CD4-positive, alpha-beta memory T cell (primary cell): ENCODE measurements at regions not wholly inside any gene's neighbourhood (a gene's known extent, or its start where the extent isn't known, plus 50 kb on each side); places are given as distances from the start of the nearest gene placed in this dataset.
"Not testable (repeated sequence)": the region's sequence is repeated elsewhere in the genome, so short reads cannot be mapped to it uniquely, and the experiment has no call there.

Source experiments
- CTCF ChIA-PET: fragments of 350-600 bp; sonication (Branson Sonifier 250); formaldehyde crosslinking; loops from one replicate; lab custom pipeline; 2021; ENCODE audit warnings: inconsistent platforms; ENCODE audit not compliant: partially characterized antibody; lab: Charles Lee
- POLR2A ChIA-PET: fragments of 350-600 bp; sonication (Branson Sonifier 250); formaldehyde crosslinking; loops from one replicate; lab custom pipeline; 2021; ENCODE audit not compliant: partially characterized antibody; lab: Charles Lee
- DNase-seq, 5 donors: peaks; one replicate each; pipeline versions ENCODE4 v3.0.0 to v3.0.0-alpha.2; 2020 to 2022; ENCODE audit warnings: mixed read lengths in 1 of 5
- H3K27ac ChIP-seq: one replicate; pipeline ENCODE4 v1.7.0; 2013; ENCODE audit warnings: low read depth, low read length
- H3K27me3 ChIP-seq: 2 replicates; pipeline ENCODE4 v1.7.0; 2013; ENCODE audit warnings: mild to moderate bottlenecking, low read length, moderate library complexity; ENCODE audit not compliant: insufficient read depth
- H3K36me3 ChIP-seq: 2 replicates; pipeline ENCODE4 v1.7.0; 2013; ENCODE audit warnings: mild to moderate bottlenecking, low read length, moderate library complexity; ENCODE audit not compliant: insufficient read depth
- H3K4me1 ChIP-seq: 2 replicates; pipeline ENCODE4 v1.7.0; 2013; ENCODE audit warnings: mild to moderate bottlenecking, low read length, moderate library complexity; ENCODE audit not compliant: insufficient read depth
- H3K4me3 ChIP-seq, 2 donors: one replicate each; pipeline ENCODE4 v1.7.0; 2013; ENCODE audit warnings: low read length in 2 of 2, mild to moderate bottlenecking in 1 of 2
- H3K9me3 ChIP-seq, 2 donors: one replicate each; pipeline ENCODE4 v1.7.0; 2013; ENCODE audit warnings: low read length in 2 of 2, control low read depth in 1 of 2; ENCODE audit not compliant: control insufficient read depth in 1 of 2
- H3K27ac Mint-ChIP-seq, 7 donors: one replicate each; pipeline ENCODE4 v1.8.0; 2020 to 2021; ENCODE audit warnings: mixed read lengths in 7 of 7, mild to moderate bottlenecking in 6 of 7, inconsistent platforms in 3 of 7, moderate library complexity in 3 of 7
- H3K27me3 Mint-ChIP-seq, 2 donors: one replicate each; pipeline ENCODE4 v1.8.0; 2020 to 2021; ENCODE audit warnings: mixed read lengths in 2 of 2
- H3K36me3 Mint-ChIP-seq, 2 donors: one replicate each; pipeline ENCODE4 v1.8.0; 2020 to 2021; ENCODE audit warnings: mixed read lengths in 2 of 2, inconsistent platforms in 1 of 2, mild to moderate bottlenecking in 1 of 2
- H3K4me1 Mint-ChIP-seq, 4 donors: one replicate each; pipeline ENCODE4 v1.8.0; 2020 to 2021; ENCODE audit warnings: mixed read lengths in 4 of 4, mild to moderate bottlenecking in 1 of 4
- H3K4me3 Mint-ChIP-seq, 8 donors: one replicate each; pipeline ENCODE4 v1.8.0; 2020 to 2021; ENCODE audit warnings: mixed read lengths in 8 of 8, mild to moderate bottlenecking in 7 of 8, moderate library complexity in 6 of 8, inconsistent platforms in 3 of 8
- H3K9me3 Mint-ChIP-seq, 8 donors: one replicate each; pipeline ENCODE4 v1.8.0; 2020 to 2021; ENCODE audit warnings: mixed read lengths in 8 of 8, mild to moderate bottlenecking in 5 of 8, inconsistent platforms in 3 of 8, moderate library complexity in 1 of 8
- intact Hi-C: fragments of 100-400 bp; cut with micrococcal nuclease; formaldehyde crosslinking; loops from one replicate; pipeline ENCODE4 v1.15.1; 2023

GRCh38 chr5:156221816-156222215, 105.1 kb upstream of the SGCD start:
- Mint-ChIP-seq H3K27ac (no peak overlapping the region), H3K4me3 (no peak overlapping the region), H3K36me3 (no peaks in the 10 kb centered on the region), H3K27me3 (no peaks in the 10 kb centered on the region), H3K9me3 (no peaks in the 10 kb centered on the region), H3K4me1 (no peaks in the 10 kb centered on the region)
- no peaks in the 10 kb centered on the region for H3K27me3 ChIP-seq
- no peaks in the 10 kb centered on the region for H3K9me3 ChIP-seq
- no peaks in the 10 kb centered on the region for H3K36me3 ChIP-seq
- no peak overlapping the region for H3K27ac ChIP-seq
- intact Hi-C loops: no loop called here
- ChIA-PET POLR2A (no interaction called here), CTCF (no interaction called here)
- no peaks in the 10 kb centered on the region for H3K4me1 ChIP-seq
- no peak overlapping the region for H3K4me3 ChIP-seq
- no peak for DNase-seq

GRCh38 chr5:156223547-156223946, 103.4 kb upstream of the SGCD start:
- Mint-ChIP-seq H3K27ac (no peak overlapping the region), H3K36me3 (no peaks in the 10 kb centered on the region), H3K4me1 (no peaks in the 10 kb centered on the region), H3K4me3 (no peak overlapping the region), H3K27me3 (no peaks in the 10 kb centered on the region), H3K9me3 (no peaks in the 10 kb centered on the region)
- ChIA-PET CTCF (no interaction called here), POLR2A (no interaction called here)
- intact Hi-C loops: no loop called here
- H3K27ac ChIP-seq: no peak overlapping the region
- DNase-seq: no peak
- no peaks in the 10 kb centered on the region for H3K27me3 ChIP-seq
- no peak overlapping the region for H3K4me3 ChIP-seq
- no peaks in the 10 kb centered on the region for H3K4me1 ChIP-seq
- H3K9me3 ChIP-seq: no peaks in the 10 kb centered on the region
- H3K36me3 ChIP-seq: no peaks in the 10 kb centered on the region

- H3K27me3 ChIP-seq, H3K4me3 Mint-ChIP-seq, H3K36me3 ChIP-seq, H3K27ac ChIP-seq, H3K27me3 Mint-ChIP-seq, CTCF ChIA-PET, H3K27ac Mint-ChIP-seq, H3K36me3 Mint-ChIP-seq, DNase-seq, POLR2A ChIA-PET, H3K4me3 ChIP-seq, intact Hi-C loops, H3K9me3 ChIP-seq, H3K4me1 Mint-ChIP-seq, H3K9me3 Mint-ChIP-seq, H3K4me1 ChIP-seq: not testable (repeated sequence)
Observed at GRCh38 chr5:156226485-156226884, 100.5 kb upstream of the SGCD start.

GRCh38 chr5:156230887-156231286, 96.1 kb upstream of the SGCD start:
- H3K36me3 Mint-ChIP-seq: no peaks in the 10 kb centered on the region
- Histone ChIP-seq H3K27ac (no peak overlapping the region), H3K4me3 (no peak overlapping the region), H3K4me1 (no peaks in the 10 kb centered on the region), H3K9me3 (no peaks in the 10 kb centered on the region), H3K27me3 (no peaks in the 10 kb centered on the region), H3K36me3 (no peaks in the 10 kb centered on the region)
- no peaks in the 10 kb centered on the region for H3K4me1 Mint-ChIP-seq
- intact Hi-C loops: no loop called here
- H3K27ac Mint-ChIP-seq: no peak overlapping the region
- H3K9me3 Mint-ChIP-seq: peaks cover 0 to 6% (median 0%) of the 10 kb centered on the region in 8 donors
- POLR2A ChIA-PET: no interaction called here
- CTCF ChIA-PET: no interaction called here
- DNase-seq: no peak
- peaks cover 0 to 2% of the 10 kb centered on the region in 2 donors for H3K27me3 Mint-ChIP-seq
- H3K4me3 Mint-ChIP-seq: no peak overlapping the region

- POLR2A ChIA-PET: no interaction called here
- DNase-seq: no peak
- H3K27ac Mint-ChIP-seq: no peak overlapping the region
Observed at GRCh38 chr5:156232251-156232869, 94.6 kb upstream of the SGCD start.

GRCh38 chr5:156237361-156237760, 89.6 kb upstream of the SGCD start:
- H3K4me3 ChIP-seq: no peak overlapping the region
- H3K36me3 ChIP-seq: no peaks in the 10 kb centered on the region
- no peaks in the 10 kb centered on the region for H3K27me3 ChIP-seq
- CTCF ChIA-PET: no interaction called here
- H3K9me3 ChIP-seq: no peaks in the 10 kb centered on the region
- no peak for DNase-seq
- intact Hi-C loops: no loop called here
- no peaks in the 10 kb centered on the region for H3K27me3 Mint-ChIP-seq
- POLR2A ChIA-PET: no interaction called here
- no peaks in the 10 kb centered on the region for H3K4me1 ChIP-seq
- no peak overlapping the region for H3K4me3 Mint-ChIP-seq
- peaks cover 0 to 3% (median 0%) of the 10 kb centered on the region in 8 donors for H3K9me3 Mint-ChIP-seq
- no peak overlapping the region for H3K27ac ChIP-seq
- H3K4me1 Mint-ChIP-seq: no peaks in the 10 kb centered on the region
- no peak overlapping the region for H3K27ac Mint-ChIP-seq
- no peaks in the 10 kb centered on the region for H3K36me3 Mint-ChIP-seq

More at GRCh38 chr5:156232251-156232869, 94.6 kb upstream of the SGCD start:
- Histone ChIP-seq H3K4me1 (no peaks in the 10 kb centered on the region), H3K36me3 (no peaks in the 10 kb centered on the region), H3K4me3 (no peak overlapping the region), H3K27me3 (no peaks in the 10 kb centered on the region), H3K27ac (no peak overlapping the region), H3K9me3 (no peaks in the 10 kb centered on the region)
- no peaks in the 10 kb centered on the region for H3K4me1 Mint-ChIP-seq
- peaks cover 0 to 2% of the 10 kb centered on the region in 2 donors for H3K27me3 Mint-ChIP-seq
- intact Hi-C loops: no loop called here
- peaks cover 0 to 6% (median 0%) of the 10 kb centered on the region in 8 donors for H3K9me3 Mint-ChIP-seq
- CTCF ChIA-PET: no interaction called here
- H3K4me3 Mint-ChIP-seq: no peak overlapping the region
- no peaks in the 10 kb centered on the region for H3K36me3 Mint-ChIP-seq

- POLR2A ChIA-PET: no interaction called here
- CTCF ChIA-PET: no interaction called here
- H3K27ac Mint-ChIP-seq: no peak overlapping the region
- H3K4me3 Mint-ChIP-seq: no peak overlapping the region
- no peaks in the 10 kb centered on the region for H3K9me3 Mint-ChIP-seq
- H3K9me3 ChIP-seq: no peaks in the 10 kb centered on the region
- H3K4me1 ChIP-seq: no peaks in the 10 kb centered on the region
- H3K4me3 ChIP-seq: no peak overlapping the region
- no peak overlapping the region for H3K27ac ChIP-seq
- no peaks in the 10 kb centered on the region for H3K36me3 Mint-ChIP-seq
- DNase-seq: no peak
- no peaks in the 10 kb centered on the region for H3K27me3 ChIP-seq
- no peaks in the 10 kb centered on the region for H3K27me3 Mint-ChIP-seq
- no peaks in the 10 kb centered on the region for H3K4me1 Mint-ChIP-seq
- no peaks in the 10 kb centered on the region for H3K36me3 ChIP-seq
- intact Hi-C loops: no loop called here
Observed at GRCh38 chr5:156239800-156240199, 87.2 kb upstream of the SGCD start.

- no peak for DNase-seq
- no peak overlapping the region for H3K4me3 Mint-ChIP-seq
- H3K27me3 Mint-ChIP-seq: no peaks in the 10 kb centered on the region
- Histone ChIP-seq H3K27me3 (no peaks in the 10 kb centered on the region), H3K9me3 (no peaks in the 10 kb centered on the region), H3K36me3 (no peaks in the 10 kb centered on the region), H3K27ac (no peak overlapping the region), H3K4me1 (no peaks in the 10 kb centered on the region), H3K4me3 (no peak overlapping the region)
- ChIA-PET CTCF (no interaction called here), POLR2A (no interaction called here)
- no peaks in the 10 kb centered on the region for H3K36me3 Mint-ChIP-seq
- no peaks in the 10 kb centered on the region for H3K9me3 Mint-ChIP-seq
- intact Hi-C loops: no loop called here
- H3K4me1 Mint-ChIP-seq: no peaks in the 10 kb centered on the region
- H3K27ac Mint-ChIP-seq: no peak overlapping the region
Observed at GRCh38 chr5:156240414-156240813, 86.5 kb upstream of the SGCD start.
